ENCODE measurements at regions not wholly inside any gene's neighbourhood (a gene's known extent, or its start where the extent isn't known, plus 50 kb on each side); places are given as distances from the start of the nearest gene placed in this dataset.

DNA sequence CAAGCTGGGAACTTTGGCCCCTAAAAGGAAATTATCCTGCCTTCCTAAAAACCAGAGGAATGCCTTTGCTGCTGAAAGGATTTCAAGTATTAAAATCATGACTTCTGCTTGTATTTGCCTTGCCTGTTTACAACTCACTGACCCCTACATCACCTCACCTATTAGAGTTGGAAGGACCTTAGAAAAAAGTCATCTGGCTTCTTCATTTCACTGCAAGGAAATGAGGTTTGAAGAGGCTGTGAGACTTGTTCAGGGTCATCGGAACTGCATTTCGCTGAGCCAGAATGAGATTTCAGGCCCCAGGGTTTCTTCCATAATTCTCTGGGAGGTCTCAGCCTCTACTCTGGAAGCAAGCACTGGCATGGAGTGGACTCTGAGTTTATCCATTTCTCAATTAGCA, 304.1 kb downstream of the BUD13 start:
- TF ChIP-seq POLR2AphosphoS5 (IDR thresholded peaks at IDR 0.05; ENCODE audit: low read depth) (no peak), EZH2phosphoT487 (IDR thresholded peaks at IDR 0.05; ENCODE audit: unreplicated experiment) (no peak), JUNB (IDR thresholded peaks at IDR 0.05; ENCODE audit: unreplicated experiment) (no peak), EZH2 (IDR thresholded peaks at IDR 0.05; ENCODE audit: low read depth, unreplicated experiment) (no peak), ZNF114 (CRISPR knock-in tag; IDR thresholded peaks at IDR 0.05) (no peak), CREB1 (CRISPR knock-in tag; IDR thresholded peaks at IDR 0.05; ENCODE audit: low read depth) (no peak), NANOG (IDR thresholded peaks at IDR 0.05; ENCODE audit: borderline replicate concordance) (no peak)
- TF ChIP-seq, protein P1, sequence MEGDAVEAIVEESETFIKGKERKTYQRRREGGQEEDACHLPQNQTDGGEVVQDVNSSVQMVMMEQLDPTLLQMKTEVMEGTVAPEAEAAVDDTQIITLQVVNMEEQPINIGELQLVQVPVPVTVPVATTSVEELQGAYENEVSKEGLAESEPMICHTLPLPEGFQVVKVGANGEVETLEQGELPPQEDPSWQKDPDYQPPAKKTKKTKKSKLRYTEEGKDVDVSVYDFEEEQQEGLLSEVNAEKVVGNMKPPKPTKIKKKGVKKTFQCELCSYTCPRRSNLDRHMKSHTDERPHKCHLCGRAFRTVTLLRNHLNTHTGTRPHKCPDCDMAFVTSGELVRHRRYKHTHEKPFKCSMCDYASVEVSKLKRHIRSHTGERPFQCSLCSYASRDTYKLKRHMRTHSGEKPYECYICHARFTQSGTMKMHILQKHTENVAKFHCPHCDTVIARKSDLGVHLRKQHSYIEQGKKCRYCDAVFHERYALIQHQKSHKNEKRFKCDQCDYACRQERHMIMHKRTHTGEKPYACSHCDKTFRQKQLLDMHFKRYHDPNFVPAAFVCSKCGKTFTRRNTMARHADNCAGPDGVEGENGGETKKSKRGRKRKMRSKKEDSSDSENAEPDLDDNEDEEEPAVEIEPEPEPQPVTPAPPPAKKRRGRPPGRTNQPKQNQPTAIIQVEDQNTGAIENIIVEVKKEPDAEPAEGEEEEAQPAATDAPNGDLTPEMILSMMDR (conservative IDR thresholded peaks at IDR 0.05; ENCODE audit: low read depth in 2 of 2), result no peak
- TF ChIP-seq, protein P2, sequence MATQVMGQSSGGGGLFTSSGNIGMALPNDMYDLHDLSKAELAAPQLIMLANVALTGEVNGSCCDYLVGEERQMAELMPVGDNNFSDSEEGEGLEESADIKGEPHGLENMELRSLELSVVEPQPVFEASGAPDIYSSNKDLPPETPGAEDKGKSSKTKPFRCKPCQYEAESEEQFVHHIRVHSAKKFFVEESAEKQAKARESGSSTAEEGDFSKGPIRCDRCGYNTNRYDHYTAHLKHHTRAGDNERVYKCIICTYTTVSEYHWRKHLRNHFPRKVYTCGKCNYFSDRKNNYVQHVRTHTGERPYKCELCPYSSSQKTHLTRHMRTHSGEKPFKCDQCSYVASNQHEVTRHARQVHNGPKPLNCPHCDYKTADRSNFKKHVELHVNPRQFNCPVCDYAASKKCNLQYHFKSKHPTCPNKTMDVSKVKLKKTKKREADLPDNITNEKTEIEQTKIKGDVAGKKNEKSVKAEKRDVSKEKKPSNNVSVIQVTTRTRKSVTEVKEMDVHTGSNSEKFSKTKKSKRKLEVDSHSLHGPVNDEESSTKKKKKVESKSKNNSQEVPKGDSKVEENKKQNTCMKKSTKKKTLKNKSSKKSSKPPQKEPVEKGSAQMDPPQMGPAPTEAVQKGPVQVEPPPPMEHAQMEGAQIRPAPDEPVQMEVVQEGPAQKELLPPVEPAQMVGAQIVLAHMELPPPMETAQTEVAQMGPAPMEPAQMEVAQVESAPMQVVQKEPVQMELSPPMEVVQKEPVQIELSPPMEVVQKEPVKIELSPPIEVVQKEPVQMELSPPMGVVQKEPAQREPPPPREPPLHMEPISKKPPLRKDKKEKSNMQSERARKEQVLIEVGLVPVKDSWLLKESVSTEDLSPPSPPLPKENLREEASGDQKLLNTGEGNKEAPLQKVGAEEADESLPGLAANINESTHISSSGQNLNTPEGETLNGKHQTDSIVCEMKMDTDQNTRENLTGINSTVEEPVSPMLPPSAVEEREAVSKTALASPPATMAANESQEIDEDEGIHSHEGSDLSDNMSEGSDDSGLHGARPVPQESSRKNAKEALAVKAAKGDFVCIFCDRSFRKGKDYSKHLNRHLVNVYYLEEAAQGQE (IDR thresholded peaks at IDR 0.05; ENCODE audit: unreplicated experiment), result no peak
